ENCODE measurements at regions not wholly inside any gene's neighbourhood (a gene's known extent, or its start where the extent isn't known, plus 50 kb on each side); places are given as distances from the start of the nearest gene placed in this dataset.

DNA sequence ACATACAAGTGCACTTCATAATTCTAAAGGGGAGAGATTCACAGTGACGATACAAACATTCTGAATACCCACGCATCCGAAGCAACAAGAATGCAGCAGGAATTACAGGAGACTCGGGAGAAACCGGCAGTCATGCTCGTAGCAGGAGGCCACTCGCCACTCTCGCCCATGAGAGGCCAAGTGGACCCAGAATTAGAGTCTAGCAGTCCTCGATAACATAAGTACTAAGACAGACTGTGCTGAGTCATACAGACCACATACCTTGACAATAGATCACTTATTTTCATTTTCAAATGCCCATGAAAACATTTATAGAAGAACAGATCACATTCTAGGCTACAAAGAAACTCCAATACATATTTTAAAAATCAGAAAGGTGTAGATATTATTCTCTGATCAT lies 299.1 kb upstream of the TSHZ3 start:
- TF ChIP-seq, protein P1, sequence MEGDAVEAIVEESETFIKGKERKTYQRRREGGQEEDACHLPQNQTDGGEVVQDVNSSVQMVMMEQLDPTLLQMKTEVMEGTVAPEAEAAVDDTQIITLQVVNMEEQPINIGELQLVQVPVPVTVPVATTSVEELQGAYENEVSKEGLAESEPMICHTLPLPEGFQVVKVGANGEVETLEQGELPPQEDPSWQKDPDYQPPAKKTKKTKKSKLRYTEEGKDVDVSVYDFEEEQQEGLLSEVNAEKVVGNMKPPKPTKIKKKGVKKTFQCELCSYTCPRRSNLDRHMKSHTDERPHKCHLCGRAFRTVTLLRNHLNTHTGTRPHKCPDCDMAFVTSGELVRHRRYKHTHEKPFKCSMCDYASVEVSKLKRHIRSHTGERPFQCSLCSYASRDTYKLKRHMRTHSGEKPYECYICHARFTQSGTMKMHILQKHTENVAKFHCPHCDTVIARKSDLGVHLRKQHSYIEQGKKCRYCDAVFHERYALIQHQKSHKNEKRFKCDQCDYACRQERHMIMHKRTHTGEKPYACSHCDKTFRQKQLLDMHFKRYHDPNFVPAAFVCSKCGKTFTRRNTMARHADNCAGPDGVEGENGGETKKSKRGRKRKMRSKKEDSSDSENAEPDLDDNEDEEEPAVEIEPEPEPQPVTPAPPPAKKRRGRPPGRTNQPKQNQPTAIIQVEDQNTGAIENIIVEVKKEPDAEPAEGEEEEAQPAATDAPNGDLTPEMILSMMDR (IDR thresholded peaks at IDR 0.05; ENCODE audit: low read depth, low read length, poor library complexity, severe bottlenecking): no peak
- no peak for TF ChIP-seq EZH2phosphoT487 (IDR thresholded peaks at IDR 0.05; ENCODE audit: borderline replicate concordance, low read length)
